Liver (tissue), 8 donors: ENCODE measurements at regions not wholly inside any gene's neighbourhood (a gene's known extent, or its start where the extent isn't known, plus 50 kb on each side); places are given as distances from the start of the nearest gene placed in this dataset.

Source experiments
- DNase-seq: peaks from one replicate; pipeline ENCODE4 v3.0.0-alpha.2; 2017; ENCODE audit warnings: low spot score
- H3K27ac ChIP-seq, 2 donors: one replicate each; pipeline ENCODE4 v1.7.0; 2013; ENCODE audit warnings: inconsistent platforms in 2 of 2, low read length in 2 of 2, control low read depth in 1 of 2, low read depth in 1 of 2, mild to moderate bottlenecking in 1 of 2
- H3K27me3 ChIP-seq, 4 donors: one replicate each; pipeline versions ENCODE4 v1.6.1 to v1.7.0; 2013; ENCODE audit warnings: low read length in 3 of 4, inconsistent platforms in 1 of 4, mild to moderate bottlenecking in 1 of 4, moderate library complexity in 1 of 4; ENCODE audit not compliant: control insufficient read depth in 4 of 4, insufficient read depth in 4 of 4
- H3K36me3 ChIP-seq, 4 donors: one replicate each; pipeline versions ENCODE4 v1.6.1 to v1.7.0; 2013; ENCODE audit warnings: low read length in 3 of 4, mild to moderate bottlenecking in 3 of 4, low read depth in 1 of 4, moderate library complexity in 1 of 4; ENCODE audit not compliant: control insufficient read depth in 4 of 4, insufficient read depth in 3 of 4
- H3K4me1 ChIP-seq, 4 donors: one replicate each; pipeline versions ENCODE4 v1.6.1 to v1.7.0; 2013; ENCODE audit warnings: low read length in 3 of 4, mild to moderate bottlenecking in 3 of 4, moderate library complexity in 1 of 4; ENCODE audit not compliant: control insufficient read depth in 4 of 4, insufficient read depth in 4 of 4
- H3K4me3 ChIP-seq, 3 donors: one replicate each; pipeline versions ENCODE4 v1.6.1 to v1.7.0; 2013; ENCODE audit warnings: low read length in 3 of 3, control low read depth in 1 of 3, low read depth in 1 of 3, mild to moderate bottlenecking in 1 of 3
- H3K9ac ChIP-seq, 2 donors: one replicate each; pipeline ENCODE4 v1.7.0; 2013; ENCODE audit warnings: low read length in 2 of 2, mild to moderate bottlenecking in 2 of 2, moderate library complexity in 2 of 2, control low read depth in 1 of 2, low read depth in 1 of 2
- H3K9me3 ChIP-seq, 4 donors: one replicate each; pipeline versions ENCODE4 v1.6.1 to v1.7.0; 2013; ENCODE audit warnings: low read length in 3 of 4; ENCODE audit not compliant: control insufficient read depth in 4 of 4
- CTCF ChIP-seq: fragments of 150-350 bp; IDR thresholded peaks from 2 replicates; pipeline ENCODE4 v1.5.1; 2017; ENCODE audit warnings: improper control_type of control experiment, low read depth, low read length; ENCODE audit not compliant: missing input control
- EGR1 ChIP-seq, 2 donors: IDR thresholded peaks; 2 replicates each; pipeline ENCODE4 v1.6.1; 2016 to 2018; ENCODE audit warnings: antibody characterized with exemption in 2 of 2, low read depth in 2 of 2
- FOXA1 ChIP-seq: IDR thresholded peaks from 2 replicates; pipeline ENCODE4 v1.6.1; 2016; ENCODE audit warnings: antibody characterized with exemption
- FOXA2 ChIP-seq: IDR thresholded peaks from 2 replicates; pipeline ENCODE4 v1.6.1; 2016; ENCODE audit warnings: antibody characterized with exemption
- GABPA ChIP-seq, 2 donors: IDR thresholded peaks in 1 of 2; conservative IDR thresholded peaks in 1 of 2; 2 replicates each; pipeline ENCODE4 v1.6.1; 2016; ENCODE audit warnings: antibody characterized with exemption in 2 of 2, mild to moderate bottlenecking in 1 of 2, moderate library complexity in 1 of 2
- HNF4A ChIP-seq, 2 donors: conservative IDR thresholded peaks; 2 replicates each; pipeline ENCODE4 v1.6.1; 2016; ENCODE audit warnings: antibody characterized with exemption in 2 of 2, mild to moderate bottlenecking in 2 of 2
- JUND ChIP-seq, 2 donors: IDR thresholded peaks; 2 replicates each; pipeline ENCODE4 v1.6.1; 2016; ENCODE audit warnings: antibody characterized with exemption in 2 of 2
- MAX ChIP-seq: IDR thresholded peaks from 2 replicates; pipeline ENCODE4 v1.6.1; 2016; ENCODE audit warnings: antibody characterized with exemption
- REST ChIP-seq: IDR thresholded peaks from 2 replicates; pipeline ENCODE4 v1.6.1; 2016; ENCODE audit warnings: antibody characterized with exemption, mild to moderate bottlenecking
- SP1 ChIP-seq: IDR thresholded peaks from 2 replicates; pipeline ENCODE4 v1.6.1; 2018; ENCODE audit warnings: antibody characterized with exemption, mild to moderate bottlenecking
- TAF1 ChIP-seq: conservative IDR thresholded peaks from 2 replicates; pipeline ENCODE4 v1.6.1; 2016; ENCODE audit warnings: antibody characterized with exemption, mild to moderate bottlenecking
- YY1 ChIP-seq: IDR thresholded peaks from 2 replicates; pipeline ENCODE4 v1.6.1; 2016; ENCODE audit warnings: antibody characterized with exemption, mild to moderate bottlenecking
- ZBTB33 ChIP-seq: IDR thresholded peaks from 2 replicates; pipeline ENCODE4 v1.6.1; 2016; ENCODE audit warnings: antibody characterized with exemption
- WGBS: extraction: QIAGEN DNeasy Blood & Tissue Kit; methylation state at CpG from one replicate; pipeline ENCODE4 v1.1.7; 2013; 5-methylcytosine and 5-hydroxymethylcytosine counted together
- donor health status: healthy.
- donor health status: healthy.
- donor health status: healthy.
- donor health status: healthy.
- donor health status: healthy.

- no peaks in the 10 kb centered on the region for H3K4me1 ChIP-seq
- H3K4me3 ChIP-seq, result no peak overlapping the region
- no peak for DNase-seq
- H3K27me3 ChIP-seq, result no peaks in the 10 kb centered on the region
- no peaks in the 10 kb centered on the region for H3K9me3 ChIP-seq
- H3K27ac ChIP-seq, result no peak overlapping the region
- WGBS, result 66% methylated on average over 6 of the region's 6 CpGs
- no peaks in the 10 kb centered on the region for H3K36me3 ChIP-seq
- no peak for TF ChIP-seq HNF4A (conservative IDR thresholded peaks at IDR 0.05)
- no peak for TF ChIP-seq REST
- TF ChIP-seq CTCF, result no peak
- TF ChIP-seq TAF1, result no peak
- TF ChIP-seq MAX, result no peak
- TF ChIP-seq FOXA2, result no peak
- TF ChIP-seq ZBTB33, result no peak
- no peak for TF ChIP-seq GABPA (IDR thresholded peaks at IDR 0.05 in 1 of 2, conservative IDR thresholded peaks at IDR 0.05 in 1 of 2)
- no peak for TF ChIP-seq FOXA1
- TF ChIP-seq YY1, result no peak
- no peak overlapping the region for H3K9ac ChIP-seq
Measured at GRCh38 chr22:47586946-47587345, 824.5 kb downstream of the TBC1D22A start.

- WGBS, result 38% methylated on average over 3 of the region's 3 CpGs
Measured at GRCh38 chr22:47586038-47586437, 823.6 kb downstream of the TBC1D22A start.

More at GRCh38 chr22:47586038-47586437, 823.6 kb downstream of the TBC1D22A start:
- Histone ChIP-seq H3K4me1 (no peaks in the 10 kb centered on the region), H3K9me3 (no peaks in the 10 kb centered on the region), H3K9ac (no peak overlapping the region), H3K27me3 (no peaks in the 10 kb centered on the region), H3K4me3 (no peak overlapping the region), H3K36me3 (no peaks in the 10 kb centered on the region), H3K27ac (no peak overlapping the region)
- no peak for DNase-seq
- TF ChIP-seq JUND (IDR thresholded peaks at IDR 0.05), result no peak
- TF ChIP-seq FOXA2, result no peak
- no peak for TF ChIP-seq EGR1 (IDR thresholded peaks at IDR 0.05; ENCODE audit: low read depth in 2 of 2)
- no peak for TF ChIP-seq TAF1
- TF ChIP-seq GABPA (IDR thresholded peaks at IDR 0.05 in 1 of 2, conservative IDR thresholded peaks at IDR 0.05 in 1 of 2), result no peak
- TF ChIP-seq YY1, result no peak
- TF ChIP-seq SP1, result no peak
- TF ChIP-seq HNF4A (conservative IDR thresholded peaks at IDR 0.05), result no peak
